ENCODE measurements at regions not wholly inside any gene's neighbourhood (a gene's known extent, or its start where the extent isn't known, plus 50 kb on each side); places are given as distances from the start of the nearest gene placed in this dataset.

GRCh38 chrX:122418758-122419157, 765.3 kb upstream of the GRIA3 start:
- intact Hi-C loops (cut with DNase I; ENCODE audit: low total_unique reads): no loop called here
- TF ChIP-seq CTCF (IDR thresholded peaks at IDR 0.05): no peak
- TF ChIP-seq POLR2A (IDR thresholded peaks at IDR 0.05): no peak
- 84 to 93% methylated on average over 7 of the region's 7 CpGs for WGBS, 2 donors
- DNase-seq (ENCODE audit: low spot score in 2 of 2): no peak
- H3K4me3 ChIP-seq (ENCODE audit: low read depth, poor library complexity, severe bottlenecking): no peak overlapping the region

- TF ChIP-seq CTCF (IDR thresholded peaks at IDR 0.05) (no peak), POLR2A (IDR thresholded peaks at IDR 0.05) (no peak)
- 79 to 84% methylated on average over 5 of the region's 5 CpGs for WGBS, 2 donors
- no peak for DNase-seq (ENCODE audit: low spot score in 2 of 2)
- H3K4me3 ChIP-seq (ENCODE audit: low read depth, poor library complexity, severe bottlenecking): no peak overlapping the region
- intact Hi-C loops (cut with DNase I; ENCODE audit: low total_unique reads): no loop called here
These were observed 762.5 kb upstream of the GRIA3 start for GRCh38 chrX:122421434-122422121.

- intact Hi-C loops (cut with DNase I; ENCODE audit: low total_unique reads): no loop called here
- TF ChIP-seq POLR2A (IDR thresholded peaks at IDR 0.05): no peak
- no peak for TF ChIP-seq CTCF (IDR thresholded peaks at IDR 0.05)
- 52 to 66% methylated on average over 2 of the region's 2 CpGs for WGBS, 2 donors
These were observed 761.5 kb upstream of the GRIA3 start for GRCh38 chrX:122422547-122422946.

GRCh38 chrX:122434942-122435341, 749.1 kb upstream of the GRIA3 start:
- H3K4me3 ChIP-seq (ENCODE audit: low read depth, poor library complexity, severe bottlenecking): no peak overlapping the region
- WGBS, 2 donors: 58 to 79% methylated on average over 2 of the region's 2 CpGs
- TF ChIP-seq CTCF (IDR thresholded peaks at IDR 0.05): no peak
- TF ChIP-seq POLR2A (IDR thresholded peaks at IDR 0.05): no peak
- intact Hi-C loops (cut with DNase I; ENCODE audit: low total_unique reads): no loop called here
- no peak for DNase-seq (ENCODE audit: low spot score in 2 of 2)

More at GRCh38 chrX:122422547-122422946, 761.5 kb upstream of the GRIA3 start:
- no peak overlapping the region for H3K4me3 ChIP-seq (ENCODE audit: low read depth, poor library complexity, severe bottlenecking)
- no peak for DNase-seq (ENCODE audit: low spot score in 2 of 2)

GRCh38 chrX:122439831-122440230, 744.2 kb upstream of the GRIA3 start:
- H3K4me3 ChIP-seq (ENCODE audit: low read depth, poor library complexity, severe bottlenecking): no peak overlapping the region
- intact Hi-C loops (cut with DNase I; ENCODE audit: low total_unique reads): no loop called here
- no peak for TF ChIP-seq CTCF (IDR thresholded peaks at IDR 0.05)
- no peak for TF ChIP-seq POLR2A (IDR thresholded peaks at IDR 0.05)
- DNase-seq (ENCODE audit: low spot score in 2 of 2): no peak

- intact Hi-C loops (cut with DNase I; ENCODE audit: low total_unique reads): no loop called here
- no peak for DNase-seq (ENCODE audit: low spot score in 2 of 2)
- TF ChIP-seq POLR2A (IDR thresholded peaks at IDR 0.05) (no peak), CTCF (IDR thresholded peaks at IDR 0.05) (no peak)
- no peak overlapping the region for H3K4me3 ChIP-seq (ENCODE audit: low read depth, poor library complexity, severe bottlenecking)
These were observed 743.2 kb upstream of the GRIA3 start for GRCh38 chrX:122440832-122441231.
